ENCODE measurements at regions not wholly inside any gene's neighbourhood (a gene's known extent, or its start where the extent isn't known, plus 50 kb on each side); places are given as distances from the start of the nearest gene placed in this dataset.

DNA sequence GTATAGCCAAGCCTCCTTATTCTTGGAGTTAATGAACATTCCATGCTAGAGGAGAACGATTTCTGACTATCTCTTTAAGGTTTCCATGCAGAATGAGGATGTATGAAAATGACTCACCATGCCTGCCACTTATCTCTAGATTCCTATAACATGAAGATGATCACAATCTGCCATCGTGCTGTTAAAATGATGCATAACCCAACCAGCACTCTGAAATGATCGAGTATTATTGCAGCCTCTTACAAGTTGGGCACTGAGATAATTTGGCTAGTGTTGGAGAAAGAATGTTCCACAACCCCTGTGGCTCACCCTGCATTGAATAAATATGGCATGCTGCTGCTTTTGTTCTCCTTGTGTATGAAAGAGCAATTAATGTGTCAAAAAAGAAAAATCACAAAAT, 1143.6 kb upstream of the WWC1 start:
- no peaks in the 10 kb centered on the region for H3K4me1 ChIP-seq (ENCODE audit: low read depth)
- H3K4me3 ChIP-seq: no peak overlapping the region
- no peaks in the 10 kb centered on the region for H3K27me3 ChIP-seq
- no peaks in the 10 kb centered on the region for H3K36me3 ChIP-seq
- no peaks in the 10 kb centered on the region for H3K9me3 ChIP-seq (ENCODE audit: low read depth)
- no peak overlapping the region for H3K27ac ChIP-seq
- DNase-seq (ENCODE audit: low read depth in 1 of 2, low spot score in 1 of 2): no peak
- TF ChIP-seq, protein P1, sequence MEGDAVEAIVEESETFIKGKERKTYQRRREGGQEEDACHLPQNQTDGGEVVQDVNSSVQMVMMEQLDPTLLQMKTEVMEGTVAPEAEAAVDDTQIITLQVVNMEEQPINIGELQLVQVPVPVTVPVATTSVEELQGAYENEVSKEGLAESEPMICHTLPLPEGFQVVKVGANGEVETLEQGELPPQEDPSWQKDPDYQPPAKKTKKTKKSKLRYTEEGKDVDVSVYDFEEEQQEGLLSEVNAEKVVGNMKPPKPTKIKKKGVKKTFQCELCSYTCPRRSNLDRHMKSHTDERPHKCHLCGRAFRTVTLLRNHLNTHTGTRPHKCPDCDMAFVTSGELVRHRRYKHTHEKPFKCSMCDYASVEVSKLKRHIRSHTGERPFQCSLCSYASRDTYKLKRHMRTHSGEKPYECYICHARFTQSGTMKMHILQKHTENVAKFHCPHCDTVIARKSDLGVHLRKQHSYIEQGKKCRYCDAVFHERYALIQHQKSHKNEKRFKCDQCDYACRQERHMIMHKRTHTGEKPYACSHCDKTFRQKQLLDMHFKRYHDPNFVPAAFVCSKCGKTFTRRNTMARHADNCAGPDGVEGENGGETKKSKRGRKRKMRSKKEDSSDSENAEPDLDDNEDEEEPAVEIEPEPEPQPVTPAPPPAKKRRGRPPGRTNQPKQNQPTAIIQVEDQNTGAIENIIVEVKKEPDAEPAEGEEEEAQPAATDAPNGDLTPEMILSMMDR (IDR thresholded peaks at IDR 0.05; ENCODE audit: low read depth, low read length): no peak

DNA sequence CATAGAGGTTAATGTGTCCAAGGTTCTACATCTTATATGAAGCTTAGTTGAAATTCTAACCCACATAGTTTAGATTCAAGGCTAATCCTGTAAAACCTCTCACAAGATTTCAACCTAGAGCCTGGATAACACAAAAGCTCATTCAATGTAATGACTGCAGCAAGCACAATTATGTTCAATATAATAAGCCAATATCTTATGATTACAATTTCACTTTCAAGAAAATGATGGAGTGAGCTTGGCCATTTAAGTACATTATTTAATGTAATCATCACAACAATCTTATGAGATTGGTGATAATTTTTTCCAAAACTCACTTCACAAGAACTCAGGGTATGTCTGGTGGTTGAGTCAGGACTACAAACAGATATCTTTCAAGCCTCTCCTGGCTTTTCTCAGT, 1140.8 kb upstream of the WWC1 start:
- Histone ChIP-seq H3K4me1 (ENCODE audit: low read depth) (no peaks in the 10 kb centered on the region), H3K27ac (no peak overlapping the region), H3K9me3 (ENCODE audit: low read depth) (no peaks in the 10 kb centered on the region), H3K4me3 (no peak overlapping the region), H3K27me3 (no peaks in the 10 kb centered on the region), H3K36me3 (no peaks in the 10 kb centered on the region)
- TF ChIP-seq, protein P1 (IDR thresholded peaks at IDR 0.05; ENCODE audit: low read depth, low read length): no peak
- DNase-seq (ENCODE audit: low read depth in 1 of 2, low spot score in 1 of 2): no peak

- H3K36me3 ChIP-seq: no peaks in the 10 kb centered on the region
- H3K4me1 ChIP-seq (ENCODE audit: low read depth): no peaks in the 10 kb centered on the region
- no peaks in the 10 kb centered on the region for H3K9me3 ChIP-seq (ENCODE audit: low read depth)
- TF ChIP-seq, protein P1 (IDR thresholded peaks at IDR 0.05; ENCODE audit: low read depth, low read length): no peak
- no peak for DNase-seq (ENCODE audit: low read depth in 1 of 2, low spot score in 1 of 2)
- no peaks in the 10 kb centered on the region for H3K27me3 ChIP-seq
- no peak overlapping the region for H3K27ac ChIP-seq
- no peak overlapping the region for H3K4me3 ChIP-seq
Observed at GRCh38 chr5:167152561-167152960, 1138.9 kb upstream of the WWC1 start.

DNA sequence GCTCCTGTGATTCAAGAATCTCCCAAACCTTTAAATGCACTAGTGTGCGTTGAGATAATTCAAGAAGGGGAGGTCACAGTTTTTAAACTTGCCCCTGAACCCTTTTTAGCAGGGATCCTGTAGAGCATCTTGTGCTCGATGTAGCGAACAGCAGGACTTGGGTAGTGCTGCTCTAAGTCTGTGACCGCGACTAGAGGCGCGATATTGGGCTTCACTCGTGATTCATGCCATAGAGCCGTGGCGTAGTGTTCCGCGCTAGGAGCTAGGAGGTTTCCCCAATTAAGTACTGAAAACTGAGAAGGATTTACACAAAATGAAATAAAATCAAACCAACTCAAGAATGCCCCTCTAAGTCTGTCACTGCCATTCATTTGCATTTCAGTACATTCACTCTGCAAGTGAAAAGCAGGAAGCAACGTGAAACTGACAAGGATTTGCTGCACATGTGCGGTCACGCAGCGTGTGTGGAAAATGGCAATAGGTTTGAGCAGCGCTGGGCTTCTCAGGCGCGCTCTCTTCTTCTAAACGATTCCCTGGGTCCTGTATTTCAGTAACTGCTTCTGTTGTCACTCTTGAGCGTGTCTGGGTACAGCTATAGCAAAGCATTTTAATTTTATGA, 1135.9 kb upstream of the WWC1 start:
- H3K4me1 ChIP-seq (ENCODE audit: low read depth): no peaks in the 10 kb centered on the region
- H3K27ac ChIP-seq: no peak overlapping the region
- no peaks in the 10 kb centered on the region for H3K36me3 ChIP-seq
- no peak for DNase-seq (ENCODE audit: low read depth in 1 of 2, low spot score in 1 of 2)
- no peak overlapping the region for H3K4me3 ChIP-seq
- no peaks in the 10 kb centered on the region for H3K9me3 ChIP-seq (ENCODE audit: low read depth)
- TF ChIP-seq, protein P1 (IDR thresholded peaks at IDR 0.05; ENCODE audit: low read depth, low read length): no peak
- no peaks in the 10 kb centered on the region for H3K27me3 ChIP-seq

GRCh38 chr5:167156446-167156845, 1135.0 kb upstream of the WWC1 start:
- Histone ChIP-seq H3K4me1 (ENCODE audit: low read depth) (no peaks in the 10 kb centered on the region), H3K27ac (no peak overlapping the region), H3K36me3 (no peaks in the 10 kb centered on the region), H3K27me3 (no peaks in the 10 kb centered on the region), H3K4me3 (no peak overlapping the region), H3K9me3 (ENCODE audit: low read depth) (no peaks in the 10 kb centered on the region)
- DNase-seq (ENCODE audit: low read depth in 1 of 2, low spot score in 1 of 2): no peak
- TF ChIP-seq, protein P1 (IDR thresholded peaks at IDR 0.05; ENCODE audit: low read depth, low read length): no peak

Measured in cardiac muscle cell (in vitro differentiated cells and primary cell).